HepG2 (cell line): ENCODE measurements at regions not wholly inside any gene's neighbourhood (a gene's known extent, or its start where the extent isn't known, plus 50 kb on each side); places are given as distances from the start of the nearest gene placed in this dataset.

Experiments
- ATAC-seq: fragments of 200-7000 bp; cut with Tn5 transposase; 3 replicates; pipeline ENCODE4 v1.9.1; 2020; ENCODE audit warnings: mild to moderate bottlenecking, moderate library complexity
- BruUV-seq: library from RNA; stranded (reverse); fragments of 400-500 nt; replicated peaks from 2 replicates; lab custom pipeline; 2021; lab: Mats Ljungman, UMichigan
- CTCF ChIA-PET: fragments of 300-600 bp; formaldehyde crosslinking; extraction: SDS; loops from one replicate; lab custom pipeline; 2021; ENCODE audit warnings: low total read pairs, inconsistent platforms, low intra/inter-chr PET ratio; lab: Yijun Ruan, JAX
- POLR2A ChIA-PET: fragments of 350-600 bp; sonication (Branson Sonifier 250); formaldehyde crosslinking; loops from one replicate; lab custom pipeline; 2020; ENCODE audit warnings: antibody characterized with exemption, inconsistent platforms; lab: Yijun Ruan, JAX
- DNase-seq: peaks from one replicate; pipeline ENCODE4 v3.0.0-alpha.2; 2015; ENCODE audit warnings: low spot score
- FAIRE-seq: peaks from 3 replicates; lab custom pipeline; 2011; peaks lifted over from hg19 to GRCh38; lab: Jason Lieb, UNC
- H2AFZ ChIP-seq: one replicate; pipeline ENCODE4 v1.6.1; 2011; ENCODE audit warnings: low read length, inconsistent platforms
- H3K27ac ChIP-seq: fragments of 300-600 bp; 3 replicates; pipeline ENCODE4 v1.8.0; 2011; ENCODE audit warnings: mixed run types, mild to moderate bottlenecking, mixed read lengths, low read length, inconsistent platforms; ENCODE audit not compliant: insufficient read depth; ENCODE audit errors: extremely low read length
- H3K27me3 ChIP-seq, 2 experiments: fragments of 200-600 bp in 1 of 2; 2 replicates in 1 of 2; 3 replicates in 1 of 2; pipeline versions ENCODE4 v1.6.0 to v1.8.0; 2011; ENCODE audit warnings: low read length in 2 of 2, mild to moderate bottlenecking in 2 of 2, moderate library complexity in 2 of 2, inconsistent platforms in 1 of 2; ENCODE audit not compliant: insufficient read depth in 2 of 2, control insufficient read depth in 1 of 2
- H3K36me3 ChIP-seq, 2 experiments: fragments of 200-600 bp in 1 of 2; replicated peaks in 1 of 2; 2 replicates in 1 of 2; 3 replicates in 1 of 2; pipeline versions ENCODE4 v1.5.1 to v1.8.0; 2011; ENCODE audit warnings: low read length in 2 of 2, inconsistent platforms in 1 of 2; ENCODE audit not compliant: insufficient read depth in 2 of 2, control insufficient read depth in 1 of 2
- H3K4me1 ChIP-seq: 2 replicates; pipeline ENCODE4 v1.5.1; 2012; ENCODE audit warnings: low read length, inconsistent platforms; ENCODE audit not compliant: insufficient read depth
- H3K4me2 ChIP-seq: 2 replicates; pipeline ENCODE4 v1.6.0; 2011; ENCODE audit warnings: low read depth, low read length, inconsistent platforms
- H3K4me3 ChIP-seq, 3 experiments: fragments of 200-600 bp in 1 of 3; sonication (generic), shearing (Covaris generic) in 1 of 3; replicated peaks in 1 of 3; 2 replicates each; pipeline ENCODE4 v1.5.1; 2011 to 2016; ENCODE audit warnings: low read length in 3 of 3, inconsistent platforms in 2 of 3, low read depth in 2 of 3, mild to moderate bottlenecking in 2 of 3, control low read depth in 1 of 3, mixed read lengths in 1 of 3; ENCODE audit not compliant: insufficient read depth in 1 of 3
- H3K79me2 ChIP-seq: one replicate; pipeline ENCODE4 v1.6.1; 2011; ENCODE audit warnings: low read length, inconsistent platforms; ENCODE audit not compliant: insufficient read depth
- H3K9ac ChIP-seq: 2 replicates; pipeline ENCODE4 v1.6.0; 2011; ENCODE audit warnings: mild to moderate bottlenecking, low read depth, low read length, inconsistent platforms; ENCODE audit not compliant: insufficient read depth
- H3K9me3 ChIP-seq: 2 replicates; pipeline ENCODE4 v1.5.1; 2012; ENCODE audit warnings: mild to moderate bottlenecking, low read length
- H4K20me1 ChIP-seq: 2 replicates; pipeline ENCODE4 v1.6.0; 2011; ENCODE audit warnings: inconsistent platforms, mild to moderate bottlenecking, low read length, moderate library complexity; ENCODE audit not compliant: insufficient read depth
- ARID5B ChIP-seq: IDR thresholded peaks from 2 replicates; pipeline ENCODE4 v1.4.0; 2020; ENCODE audit warnings: mild to moderate bottlenecking, missing genetic modification reagents
- HNF1B ChIP-seq: sonication (generic); formaldehyde crosslinking; IDR thresholded peaks from 2 replicates; pipeline ENCODE4 v1.5.1; 2020; ENCODE audit warnings: mild to moderate bottlenecking, moderate library complexity, missing genetic modification reagents
- IKZF4 ChIP-seq: sonication (generic); formaldehyde crosslinking; IDR thresholded peaks from 2 replicates; pipeline ENCODE4 v1.5.1; 2020; ENCODE audit warnings: borderline replicate concordance, mild to moderate bottlenecking, low read depth, missing genetic modification reagents; ENCODE audit errors: not compliant biosample characterization
- MBNL3 ChIP-seq: fragments of 250-450 bp; sonication (Bioruptor Pico); conservative IDR thresholded peaks from 2 replicates; pipeline ENCODE4 v1.8.0; 2022; ENCODE audit warnings: mild to moderate bottlenecking, inconsistent platforms
- NAIF1 ChIP-seq: sonication (generic); formaldehyde crosslinking; IDR thresholded peaks from 2 replicates; pipeline ENCODE4 v1.5.0; 2020; ENCODE audit warnings: mild to moderate bottlenecking, missing genetic modification reagents, borderline replicate concordance
- POLR2AphosphoS2 ChIP-seq: IDR thresholded peaks from 2 replicates; pipeline ENCODE4 v1.6.1; 2011; ENCODE audit warnings: low read depth, low read length, improper control_type of control experiment
- REXO4 ChIP-seq: sonication (generic); formaldehyde crosslinking; IDR thresholded peaks from 2 replicates; pipeline ENCODE4 v1.8.0; 2022; ENCODE audit warnings: missing genetic modification reagents, mild to moderate bottlenecking, borderline replicate concordance
- TAF1 ChIP-seq: sonication (generic); formaldehyde crosslinking; IDR thresholded peaks from 2 replicates; pipeline ENCODE4 v1.4.0; 2020; ENCODE audit warnings: missing genetic modification reagents
- ZFP62 ChIP-seq: sonication (generic); formaldehyde crosslinking; IDR thresholded peaks from 2 replicates; pipeline ENCODE4 v1.4.0; 2020; ENCODE audit warnings: missing genetic modification reagents
- ZMYM4 ChIP-seq: sonication (generic); formaldehyde crosslinking; IDR thresholded peaks from 2 replicates; pipeline ENCODE4 v1.8.1; 2023; ENCODE audit warnings: mild to moderate bottlenecking, missing genetic modification reagents
- ZNF703 ChIP-seq: sonication (generic); formaldehyde crosslinking; IDR thresholded peaks from 2 replicates; pipeline ENCODE4 v1.5.1; 2020; ENCODE audit warnings: missing genetic modification reagents, mild to moderate bottlenecking, moderate library complexity, borderline replicate concordance
- ZNF879 ChIP-seq: sonication (generic); formaldehyde crosslinking; IDR thresholded peaks from 2 replicates; pipeline ENCODE4 v1.8.1; 2023; ENCODE audit warnings: missing genetic modification reagents
- WGBS: methylation state at CpG from one replicate; pipeline ENCODE4 v1.1.6; 2017; ENCODE audit warnings: low lambda C conversion rate; 5-methylcytosine and 5-hydroxymethylcytosine counted together
- in situ Hi-C: cut with HindIII; loops from 2 replicates; pipeline ENCODE4 v1.10.0; 2017; ENCODE audit warnings: low pct_unique_long_range_greater_than_20kb; ENCODE audit not compliant: extremely low pct_ligation_motif_present
- intact Hi-C: fragments of 100-400 bp; cut with micrococcal nuclease; formaldehyde crosslinking; loops from one replicate; pipeline ENCODE4 v1.10.0; 2022; ENCODE audit not compliant: unreplicated experiment

GRCh38 chr18:41850781-41851180 lies 104.3 kb upstream of the PIK3C3 start:
- CTCF ChIA-PET, result no interaction called here
- in situ Hi-C loops (no loop called here), intact Hi-C loops (no loop called here)
- H3K4me3 ChIP-seq, result no peak overlapping the region
- no peak for TF ChIP-seq ZFP62 (CRISPR knock-in tag)
- no peak for TF ChIP-seq POLR2AphosphoS2
- no peak for TF ChIP-seq ZMYM4 (CRISPR knock-in tag)
- TF ChIP-seq TAF1, result no peak
- TF ChIP-seq MBNL3 (CRISPR knock-in tag), result no peak
- TF ChIP-seq REXO4, result no peak
- no peak for TF ChIP-seq NAIF1 (CRISPR knock-in tag)
- TF ChIP-seq ARID5B (CRISPR knock-in tag), result no peak
- no peak for TF ChIP-seq ZNF879 (CRISPR knock-in tag)
- no peak for TF ChIP-seq IKZF4 (CRISPR knock-in tag)
- TF ChIP-seq ZNF703 (CRISPR knock-in tag), result no peak
- TF ChIP-seq HNF1B (CRISPR knock-in tag), result no peak
- no peaks in the 10 kb centered on the region for H3K79me2 ChIP-seq
- no peaks in the 10 kb centered on the region for H3K27me3 ChIP-seq
- POLR2A ChIA-PET, result no interaction called here
- FAIRE-seq, result no peak
- WGBS, result 2% methylated on average over 2 of the region's 2 CpGs
- H2AFZ ChIP-seq, result no peak overlapping the region
- DNase-seq, result no peak
- ATAC-seq, result no peak
- no peaks in the 10 kb centered on the region for H3K9me3 ChIP-seq
- no TSS peak for BruUV-seq
- H3K4me2 ChIP-seq, result no peak overlapping the region
- H4K20me1 ChIP-seq, result no peaks in the 10 kb centered on the region
- H3K4me1 ChIP-seq, result no peaks in the 10 kb centered on the region
- no peak overlapping the region for H3K9ac ChIP-seq
- H3K36me3 ChIP-seq, result no peaks in the 10 kb centered on the region
- no peak overlapping the region for H3K27ac ChIP-seq
